Chondrocyte (in vitro differentiated cells): ENCODE measurements at regions not wholly inside any gene's neighbourhood (a gene's known extent, or its start where the extent isn't known, plus 50 kb on each side); places are given as distances from the start of the nearest gene placed in this dataset.
"Not testable (repeated sequence)": the region's sequence is repeated elsewhere in the genome, so short reads cannot be mapped to it uniquely, and the experiment has no call there.

Experiments used
- DNase-seq: peaks from one replicate; pipeline ENCODE4 v3.0.0; 2021; ENCODE audit warnings: mixed read lengths, low spot score
- H3K27ac Mint-ChIP-seq: one replicate; pipeline ENCODE4 v1.8.0; 2021; ENCODE audit warnings: mild to moderate bottlenecking, moderate library complexity, mixed read lengths; ENCODE audit not compliant: unreplicated experiment
- H3K27me3 Mint-ChIP-seq: 2 replicates; pipeline ENCODE4 v1.8.0; 2021; ENCODE audit warnings: low read depth, mixed read lengths
- H3K36me3 Mint-ChIP-seq: 2 replicates; pipeline ENCODE4 v1.8.0; 2021; ENCODE audit warnings: low read depth, mixed read lengths
- H3K4me1 Mint-ChIP-seq: 2 replicates; pipeline ENCODE4 v1.8.0; 2021; ENCODE audit warnings: low read depth, mild to moderate bottlenecking, mixed read lengths
- H3K4me3 Mint-ChIP-seq: one replicate; pipeline ENCODE4 v1.8.0; 2021; ENCODE audit warnings: mild to moderate bottlenecking, moderate library complexity, mixed read lengths; ENCODE audit not compliant: unreplicated experiment
- H3K9me3 Mint-ChIP-seq: 2 replicates; pipeline ENCODE4 v1.8.0; 2021; ENCODE audit warnings: low read depth, mixed read lengths
- TF ChIP-seq, protein P1 (sequence below): fragments of 200-600 bp; sonication (generic); IDR thresholded peaks from 2 replicates; pipeline ENCODE4 v1.5.0; 2021; ENCODE audit warnings: antibody characterized with exemption, mild to moderate bottlenecking, moderate library complexity

DNA sequence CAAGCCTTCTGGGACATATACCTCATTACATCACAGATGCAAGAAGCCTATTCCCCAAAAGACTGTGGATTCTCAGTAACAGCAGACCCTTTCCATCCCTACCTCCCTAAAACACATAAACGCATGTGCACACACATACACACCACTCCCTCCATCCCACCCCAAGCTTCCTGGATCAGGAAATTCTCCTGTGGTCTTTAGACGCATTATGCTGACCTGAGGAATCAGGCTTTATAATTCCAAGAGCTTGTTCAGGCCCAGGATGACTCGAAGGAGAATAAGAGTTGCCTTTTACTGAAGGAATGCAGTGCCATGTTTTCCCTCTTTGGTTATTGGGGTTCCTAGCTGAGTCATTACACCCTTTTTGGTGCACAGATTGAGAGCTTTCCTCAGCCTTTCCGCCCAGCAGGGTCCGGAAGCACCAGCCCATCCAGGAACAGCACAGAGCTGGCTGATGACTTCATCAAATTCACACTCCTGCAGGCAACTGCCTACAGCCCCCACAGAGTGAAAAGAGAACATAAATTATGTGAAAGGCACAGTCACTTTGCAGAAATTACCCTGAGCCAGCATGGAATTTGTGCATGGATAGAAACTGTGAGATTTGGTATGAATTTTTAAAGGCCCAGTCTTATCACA lies 385.0 kb upstream of the TRPC7 start:
- H3K27ac Mint-ChIP-seq, result no peak overlapping the region
- TF ChIP-seq, protein P1, sequence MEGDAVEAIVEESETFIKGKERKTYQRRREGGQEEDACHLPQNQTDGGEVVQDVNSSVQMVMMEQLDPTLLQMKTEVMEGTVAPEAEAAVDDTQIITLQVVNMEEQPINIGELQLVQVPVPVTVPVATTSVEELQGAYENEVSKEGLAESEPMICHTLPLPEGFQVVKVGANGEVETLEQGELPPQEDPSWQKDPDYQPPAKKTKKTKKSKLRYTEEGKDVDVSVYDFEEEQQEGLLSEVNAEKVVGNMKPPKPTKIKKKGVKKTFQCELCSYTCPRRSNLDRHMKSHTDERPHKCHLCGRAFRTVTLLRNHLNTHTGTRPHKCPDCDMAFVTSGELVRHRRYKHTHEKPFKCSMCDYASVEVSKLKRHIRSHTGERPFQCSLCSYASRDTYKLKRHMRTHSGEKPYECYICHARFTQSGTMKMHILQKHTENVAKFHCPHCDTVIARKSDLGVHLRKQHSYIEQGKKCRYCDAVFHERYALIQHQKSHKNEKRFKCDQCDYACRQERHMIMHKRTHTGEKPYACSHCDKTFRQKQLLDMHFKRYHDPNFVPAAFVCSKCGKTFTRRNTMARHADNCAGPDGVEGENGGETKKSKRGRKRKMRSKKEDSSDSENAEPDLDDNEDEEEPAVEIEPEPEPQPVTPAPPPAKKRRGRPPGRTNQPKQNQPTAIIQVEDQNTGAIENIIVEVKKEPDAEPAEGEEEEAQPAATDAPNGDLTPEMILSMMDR, result no peak
- DNase-seq, result no peak
- H3K4me1 Mint-ChIP-seq, result peaks cover 4% of the 10 kb centered on the region
- no peak overlapping the region for H3K4me3 Mint-ChIP-seq
- H3K27me3 Mint-ChIP-seq, result peaks cover 9% of the 10 kb centered on the region
- H3K36me3 Mint-ChIP-seq, result no peaks in the 10 kb centered on the region
- peaks cover 3% of the 10 kb centered on the region for H3K9me3 Mint-ChIP-seq

DNA sequence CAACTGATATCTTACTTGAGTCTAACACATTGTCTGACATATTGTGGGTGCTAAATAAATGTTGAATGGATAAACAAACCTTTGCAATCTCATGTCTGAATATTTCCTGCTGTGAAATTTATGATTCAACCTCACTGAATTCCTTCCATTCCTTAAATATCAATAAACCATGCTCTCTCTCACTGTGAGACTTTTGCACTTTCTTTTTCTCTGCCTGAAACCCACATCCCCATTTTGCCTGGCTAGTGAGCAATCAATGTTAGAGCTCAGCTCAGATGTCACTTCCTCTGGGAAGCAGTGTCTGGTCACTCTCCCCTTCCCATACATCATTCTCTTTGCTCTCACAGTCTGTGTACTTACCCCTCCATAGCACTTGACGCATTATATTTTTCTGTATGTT lies 383.7 kb upstream of the TRPC7 start:
- Mint-ChIP-seq H3K4me3 (no peak overlapping the region), H3K9me3 (peaks cover 5% of the 10 kb centered on the region), H3K27ac (no peak overlapping the region), H3K4me1 (peaks cover 4% of the 10 kb centered on the region), H3K36me3 (no peaks in the 10 kb centered on the region), H3K27me3 (peaks cover 2% of the 10 kb centered on the region)
- DNase-seq, result no peak
- TF ChIP-seq, protein P1, result no peak

DNA sequence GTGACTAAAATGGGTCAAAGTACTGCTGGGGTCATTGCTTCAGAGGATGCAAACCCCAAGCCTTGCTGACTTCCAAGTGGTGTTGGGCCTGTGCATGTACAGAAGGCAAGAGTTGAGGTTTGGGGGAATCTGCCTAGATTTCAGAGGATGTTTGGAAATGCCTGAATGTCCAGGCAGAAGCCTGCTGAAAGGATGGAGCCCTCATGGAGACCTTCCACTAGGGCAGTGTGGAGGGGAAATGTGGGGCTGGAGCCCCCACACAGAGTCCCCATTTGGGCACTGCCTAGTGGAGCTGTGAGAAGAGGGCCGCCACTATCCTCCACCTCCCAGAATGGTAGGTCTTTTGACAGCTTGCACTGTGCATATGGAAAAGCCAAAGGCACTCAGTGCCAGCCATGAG lies 377.7 kb upstream of the TRPC7 start:
- peaks cover 3% of the 10 kb centered on the region for H3K36me3 Mint-ChIP-seq
- TF ChIP-seq, protein P1, result no peak
- no peak overlapping the region for H3K27ac Mint-ChIP-seq
- no peaks in the 10 kb centered on the region for H3K4me1 Mint-ChIP-seq
- peaks cover 16% of the 10 kb centered on the region for H3K9me3 Mint-ChIP-seq
- no peak overlapping the region for H3K4me3 Mint-ChIP-seq
- peaks cover 5% of the 10 kb centered on the region for H3K27me3 Mint-ChIP-seq
- no peak for DNase-seq

DNA sequence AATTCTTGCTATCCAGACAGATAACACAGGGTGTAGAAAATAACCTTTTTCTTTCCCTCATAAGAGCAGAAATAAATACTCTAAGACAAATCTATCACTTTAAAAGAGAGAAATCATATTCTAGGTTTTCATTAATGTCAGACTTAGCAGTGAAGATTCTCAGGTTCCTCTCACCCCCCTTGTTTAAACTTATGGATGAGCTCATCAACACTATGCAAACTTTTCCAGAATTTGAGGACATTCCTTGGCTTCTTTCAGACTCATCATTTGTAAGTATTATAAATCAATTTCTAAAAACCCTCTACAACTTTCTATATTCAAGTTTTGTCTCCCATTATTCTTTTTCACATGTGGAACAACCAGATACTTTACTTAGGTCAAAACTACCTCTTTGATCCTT lies 374.9 kb upstream of the TRPC7 start:
- Mint-ChIP-seq H3K9me3 (peaks cover 13% of the 10 kb centered on the region), H3K4me1 (no peaks in the 10 kb centered on the region), H3K27ac (no peak overlapping the region), H3K4me3 (no peak overlapping the region), H3K27me3 (peaks cover 11% of the 10 kb centered on the region), H3K36me3 (peaks cover 3% of the 10 kb centered on the region)
- TF ChIP-seq, protein P1, result no peak
- no peak for DNase-seq

DNA sequence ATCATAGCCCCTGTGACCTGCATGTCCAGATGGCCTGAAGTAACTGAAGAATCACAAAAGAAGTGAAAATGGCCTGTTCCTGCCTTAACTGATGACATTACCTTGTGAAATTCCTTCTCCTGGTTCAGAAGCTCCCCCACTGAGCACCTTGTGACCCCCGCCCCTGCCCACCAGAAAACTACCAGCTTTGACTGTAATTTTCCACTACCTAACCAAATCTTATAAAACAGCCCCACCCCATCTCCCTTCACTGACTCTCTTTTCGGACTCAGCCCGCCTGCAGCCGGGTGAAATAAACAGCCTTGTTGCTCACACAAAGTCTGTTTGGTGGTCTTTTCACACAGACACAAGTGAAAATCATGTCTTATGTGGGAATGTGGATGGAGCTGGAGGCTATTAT lies 373.9 kb upstream of the TRPC7 start:
- not testable (repeated sequence) for H3K36me3 Mint-ChIP-seq, H3K4me3 Mint-ChIP-seq, H3K27ac Mint-ChIP-seq, H3K4me1 Mint-ChIP-seq, DNase-seq
- H3K9me3 Mint-ChIP-seq, result peaks cover 11% of the 10 kb centered on the region
- H3K27me3 Mint-ChIP-seq, result peaks cover 11% of the 10 kb centered on the region

DNA sequence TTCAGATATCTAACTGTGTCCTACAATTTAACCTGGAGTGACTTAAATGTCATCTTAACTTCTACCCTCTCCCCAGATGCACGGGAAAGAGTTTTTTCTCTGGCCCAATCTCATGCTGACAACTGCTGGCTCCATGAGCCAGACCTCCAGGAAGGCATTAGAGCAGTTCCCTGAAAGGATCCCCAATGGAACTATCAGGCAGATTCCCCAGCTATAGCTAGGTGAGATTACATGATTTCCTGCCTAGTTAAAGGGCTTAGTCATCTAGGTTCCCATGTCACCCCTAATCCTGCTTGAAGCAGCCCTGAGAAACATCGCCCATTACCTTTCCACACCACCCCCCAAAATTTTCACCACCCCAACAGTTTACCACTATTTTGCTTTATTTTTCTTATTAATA lies 373.5 kb upstream of the TRPC7 start:
- no peaks in the 10 kb centered on the region for H3K4me1 Mint-ChIP-seq
- TF ChIP-seq, protein P1, result no peak
- peaks cover 3% of the 10 kb centered on the region for H3K36me3 Mint-ChIP-seq
- H3K27me3 Mint-ChIP-seq, result peaks cover 11% of the 10 kb centered on the region
- H3K4me3 Mint-ChIP-seq, result no peak overlapping the region
- H3K27ac Mint-ChIP-seq, result no peak overlapping the region
- no peak for DNase-seq
- peaks cover 11% of the 10 kb centered on the region for H3K9me3 Mint-ChIP-seq
